ENCODE measurements at regions not wholly inside any gene's neighbourhood (a gene's known extent, or its start where the extent isn't known, plus 50 kb on each side); places are given as distances from the start of the nearest gene placed in this dataset.
A peak's percentile ranks its signal among the peaks of the same experiment; 100 is the strongest.

DNA sequence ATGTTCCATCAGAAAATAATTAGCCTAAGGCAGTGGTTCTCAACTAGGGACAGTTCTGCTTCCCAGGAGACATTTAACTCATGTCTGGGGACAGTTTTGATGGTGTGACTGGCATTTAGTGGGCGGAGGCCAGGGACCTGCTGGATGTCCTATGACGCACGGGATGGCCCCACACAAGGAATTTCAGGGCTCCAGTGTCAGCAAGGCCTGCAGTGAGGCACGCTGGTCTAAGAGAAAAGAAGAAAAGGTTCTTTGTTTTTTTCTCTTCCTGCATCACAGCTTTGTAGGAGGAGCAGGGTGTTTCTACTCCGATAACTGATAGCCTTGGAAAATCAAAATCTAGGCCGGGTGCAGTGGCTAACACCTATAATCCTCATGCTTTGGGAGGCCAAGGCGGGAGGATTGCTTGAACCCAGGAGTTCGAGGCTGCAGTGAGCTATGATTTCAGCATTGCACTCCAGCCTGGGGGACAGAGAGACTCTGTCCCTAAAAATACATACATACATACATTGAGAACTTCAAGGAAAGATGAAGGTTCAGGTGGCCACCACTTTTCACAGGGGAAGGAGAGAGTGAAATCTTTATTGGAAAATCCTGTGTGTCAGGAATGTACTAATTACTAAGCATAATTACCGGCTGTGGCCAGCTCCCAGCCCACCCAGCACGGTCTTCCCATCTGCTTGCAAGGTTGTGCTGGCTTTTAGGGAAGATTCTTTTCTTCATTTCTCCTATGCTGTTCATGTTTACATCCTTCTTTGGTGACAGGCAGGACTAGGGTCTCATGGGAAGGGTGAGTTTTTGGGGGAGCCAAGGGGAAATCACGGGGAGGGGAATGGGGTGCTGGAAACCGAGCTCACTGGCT lies 150.4 kb downstream of the ACTR3B start (continued):
- TF ChIP-seq ZNF776 (CRISPR knock-in tag; IDR thresholded peaks at IDR 0.05) (no peak), ZNF615 (CRISPR knock-in tag; IDR thresholded peaks at IDR 0.05; ENCODE audit: borderline replicate concordance) (no peak), ZNF280B (CRISPR knock-in tag; IDR thresholded peaks at IDR 0.05; ENCODE audit: borderline replicate concordance) (no peak), CHD4 (IDR thresholded peaks at IDR 0.05; ENCODE audit: borderline replicate concordance, low read length) (peak; percentile 86; the same call in 1 of the 2 replicates), ZNF317 (CRISPR knock-in tag; IDR thresholded peaks at IDR 0.05) (no peak), U2AF1 (optimal IDR thresholded peaks at IDR 0.05; ENCODE audit: low read depth, low read length) (no peak), CC2D1A (CRISPR knock-in tag; IDR thresholded peaks at IDR 0.05) (no peak), MIER2 (CRISPR knock-in tag; IDR thresholded peaks at IDR 0.05) (no peak), THRA (CRISPR knock-in tag; IDR thresholded peaks at IDR 0.05; ENCODE audit: borderline replicate concordance) (no peak), ZNF264 (CRISPR knock-in tag; IDR thresholded peaks at IDR 0.05) (no peak), KDM3A (CRISPR knock-in tag; IDR thresholded peaks at IDR 0.05; ENCODE audit: low read depth) (no peak), CSRNP2 (CRISPR knock-in tag; conservative IDR thresholded peaks at IDR 0.05; ENCODE audit: low read depth) (no peak), MYC (CRISPR knock-in tag; IDR thresholded peaks at IDR 0.05; ENCODE audit: borderline replicate concordance) (no peak), E2F5 (CRISPR knock-in tag; conservative IDR thresholded peaks at IDR 0.05) (no peak), ZNF550 (CRISPR knock-in tag; IDR thresholded peaks at IDR 0.05; ENCODE audit: borderline replicate concordance) (no peak), KAT2B (IDR thresholded peaks at IDR 0.05; ENCODE audit: borderline replicate concordance, low read depth, low read length) (no peak), TEAD2 (CRISPR knock-in tag; IDR thresholded peaks at IDR 0.05) (no peak)
- TF ChIP-seq, protein P1, sequence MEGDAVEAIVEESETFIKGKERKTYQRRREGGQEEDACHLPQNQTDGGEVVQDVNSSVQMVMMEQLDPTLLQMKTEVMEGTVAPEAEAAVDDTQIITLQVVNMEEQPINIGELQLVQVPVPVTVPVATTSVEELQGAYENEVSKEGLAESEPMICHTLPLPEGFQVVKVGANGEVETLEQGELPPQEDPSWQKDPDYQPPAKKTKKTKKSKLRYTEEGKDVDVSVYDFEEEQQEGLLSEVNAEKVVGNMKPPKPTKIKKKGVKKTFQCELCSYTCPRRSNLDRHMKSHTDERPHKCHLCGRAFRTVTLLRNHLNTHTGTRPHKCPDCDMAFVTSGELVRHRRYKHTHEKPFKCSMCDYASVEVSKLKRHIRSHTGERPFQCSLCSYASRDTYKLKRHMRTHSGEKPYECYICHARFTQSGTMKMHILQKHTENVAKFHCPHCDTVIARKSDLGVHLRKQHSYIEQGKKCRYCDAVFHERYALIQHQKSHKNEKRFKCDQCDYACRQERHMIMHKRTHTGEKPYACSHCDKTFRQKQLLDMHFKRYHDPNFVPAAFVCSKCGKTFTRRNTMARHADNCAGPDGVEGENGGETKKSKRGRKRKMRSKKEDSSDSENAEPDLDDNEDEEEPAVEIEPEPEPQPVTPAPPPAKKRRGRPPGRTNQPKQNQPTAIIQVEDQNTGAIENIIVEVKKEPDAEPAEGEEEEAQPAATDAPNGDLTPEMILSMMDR (CRISPR knock-in tag; IDR thresholded peaks at IDR 0.05) = no peak
- TF ChIP-seq, protein P2, sequence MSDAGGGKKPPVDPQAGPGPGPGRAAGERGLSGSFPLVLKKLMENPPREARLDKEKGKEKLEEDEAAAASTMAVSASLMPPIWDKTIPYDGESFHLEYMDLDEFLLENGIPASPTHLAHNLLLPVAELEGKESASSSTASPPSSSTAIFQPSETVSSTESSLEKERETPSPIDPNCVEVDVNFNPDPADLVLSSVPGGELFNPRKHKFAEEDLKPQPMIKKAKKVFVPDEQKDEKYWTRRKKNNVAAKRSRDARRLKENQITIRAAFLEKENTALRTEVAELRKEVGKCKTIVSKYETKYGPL (CRISPR knock-in tag; IDR thresholded peaks at IDR 0.05) = no peak
- TF ChIP-seq, protein P3, sequence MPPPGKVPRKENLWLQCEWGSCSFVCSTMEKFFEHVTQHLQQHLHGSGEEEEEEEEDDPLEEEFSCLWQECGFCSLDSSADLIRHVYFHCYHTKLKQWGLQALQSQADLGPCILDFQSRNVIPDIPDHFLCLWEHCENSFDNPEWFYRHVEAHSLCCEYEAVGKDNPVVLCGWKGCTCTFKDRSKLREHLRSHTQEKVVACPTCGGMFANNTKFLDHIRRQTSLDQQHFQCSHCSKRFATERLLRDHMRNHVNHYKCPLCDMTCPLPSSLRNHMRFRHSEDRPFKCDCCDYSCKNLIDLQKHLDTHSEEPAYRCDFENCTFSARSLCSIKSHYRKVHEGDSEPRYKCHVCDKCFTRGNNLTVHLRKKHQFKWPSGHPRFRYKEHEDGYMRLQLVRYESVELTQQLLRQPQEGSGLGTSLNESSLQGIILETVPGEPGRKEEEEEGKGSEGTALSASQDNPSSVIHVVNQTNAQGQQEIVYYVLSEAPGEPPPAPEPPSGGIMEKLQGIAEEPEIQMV (CRISPR knock-in tag; IDR thresholded peaks at IDR 0.05; ENCODE audit: low read depth) = no peak
